HG03378 (cell line): ENCODE measurements at regions not wholly inside any gene's neighbourhood (a gene's known extent, or its start where the extent isn't known, plus 50 kb on each side); places are given as distances from the start of the nearest gene placed in this dataset.

Experiments used
- ATAC-seq: cut with Tn5 transposase; IDR thresholded peaks from one replicate; pipeline ENCODE4 v1.9.1; 2021; ENCODE audit warnings: mild to moderate bottlenecking, moderate library complexity; ENCODE audit not compliant: unreplicated experiment

DNA sequence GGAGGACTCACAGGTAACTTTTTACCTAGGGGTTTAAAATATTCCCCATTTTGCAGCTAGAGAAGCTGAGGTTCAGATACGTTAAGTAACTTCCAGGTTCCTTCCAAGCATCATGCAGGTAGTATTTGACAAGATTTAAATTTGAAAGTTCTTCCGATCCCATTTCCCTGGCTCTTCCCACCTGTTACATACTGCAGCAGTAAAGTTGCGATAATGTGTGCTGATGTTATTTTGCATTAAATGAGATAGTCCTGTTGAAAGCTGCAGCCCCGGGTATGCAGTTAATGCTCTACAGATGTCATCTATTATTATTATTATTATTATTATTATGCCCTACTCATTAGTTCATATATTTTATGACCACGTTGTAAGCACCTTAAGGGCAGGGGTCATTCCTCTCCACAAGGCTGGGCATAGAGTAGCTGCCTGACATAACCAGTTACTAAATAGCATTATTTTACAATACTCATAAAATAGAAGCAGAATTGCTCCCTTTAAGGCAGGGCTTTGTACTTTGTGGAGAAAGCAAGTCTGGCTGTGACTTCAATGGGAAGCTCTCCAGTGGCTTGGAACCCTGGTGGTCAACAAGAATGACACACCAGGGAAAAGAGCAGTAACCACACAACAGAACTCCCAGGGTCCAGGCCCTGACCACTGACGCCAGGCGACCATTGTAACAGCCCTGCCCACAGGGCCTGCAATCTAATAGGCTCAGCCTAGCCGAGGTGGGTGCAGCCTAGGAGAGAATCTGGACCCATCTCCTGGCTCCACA, 90.8 kb upstream of the CALM2 start:
- no peak for ATAC-seq

GRCh38 chr2:47265751-47266231, 89.5 kb upstream of the CALM2 start:
- ATAC-seq: no peak

DNA sequence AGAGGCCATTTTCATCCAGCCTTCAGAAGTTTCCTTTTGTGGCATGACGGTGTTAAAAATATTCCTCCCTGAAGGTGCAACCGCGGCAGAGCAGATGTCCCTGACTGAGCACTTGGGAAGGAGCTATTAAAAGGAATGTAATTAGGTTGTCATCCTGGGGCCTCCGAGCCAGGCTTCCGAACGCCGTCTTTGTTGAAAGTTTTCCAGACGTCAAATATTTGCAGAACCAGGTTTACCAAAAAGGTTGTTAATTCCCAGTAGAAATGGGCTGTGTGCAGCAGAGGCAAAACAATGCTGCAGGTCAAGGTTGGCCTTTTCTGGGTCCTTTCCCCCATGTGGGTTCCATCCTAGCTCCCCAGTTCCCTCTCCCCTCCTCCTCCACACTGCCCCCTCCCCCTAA, 88.8 kb upstream of the CALM2 start:
- no peak for ATAC-seq

GRCh38 chr2:47264686-47265085, 88.4 kb upstream of the CALM2 start:
- ATAC-seq: no peak

DNA sequence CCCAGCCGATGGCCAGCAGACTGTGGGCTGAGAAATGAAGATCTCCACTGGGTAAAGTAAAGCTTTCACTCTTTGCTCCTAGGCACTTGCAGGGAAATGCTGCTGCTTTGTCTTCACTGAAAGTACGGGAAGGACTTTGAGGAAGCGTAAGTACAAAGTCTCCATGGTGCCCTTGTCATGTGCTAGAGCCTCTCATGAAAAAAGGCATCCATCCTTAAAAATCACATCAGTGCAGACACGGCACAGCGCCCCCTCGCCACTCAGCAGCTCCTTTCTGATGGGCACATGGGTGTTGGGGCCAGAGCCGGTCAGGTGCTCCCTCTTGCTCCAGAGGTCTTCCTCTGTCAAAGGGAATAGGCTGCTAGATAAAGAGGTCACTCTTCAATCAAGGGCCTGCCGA, 87.8 kb upstream of the CALM2 start:
- no peak for ATAC-seq

DNA sequence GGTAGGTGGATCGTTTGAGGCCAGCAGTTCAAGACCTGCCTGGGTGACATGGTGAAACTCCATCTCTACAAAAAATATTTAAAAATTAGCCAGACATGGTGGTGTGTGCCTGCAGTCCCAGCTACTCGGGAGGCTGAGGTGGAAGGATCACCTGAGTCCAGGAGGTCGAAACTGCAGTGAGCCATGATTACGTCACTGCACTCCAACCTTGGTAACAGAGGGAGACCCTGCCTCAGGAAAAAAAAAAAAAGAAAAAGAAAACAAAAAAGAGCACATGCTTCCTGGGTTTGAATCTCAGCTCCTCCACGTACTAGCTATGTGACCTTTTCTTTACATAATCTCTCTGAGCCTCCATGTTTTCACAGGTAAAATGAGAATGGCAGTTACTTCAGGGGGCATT, 86.3 kb upstream of the CALM2 start:
- ATAC-seq: no peak

GRCh38 chr2:47260971-47261370, 84.7 kb upstream of the CALM2 start:
- ATAC-seq: no peak

DNA sequence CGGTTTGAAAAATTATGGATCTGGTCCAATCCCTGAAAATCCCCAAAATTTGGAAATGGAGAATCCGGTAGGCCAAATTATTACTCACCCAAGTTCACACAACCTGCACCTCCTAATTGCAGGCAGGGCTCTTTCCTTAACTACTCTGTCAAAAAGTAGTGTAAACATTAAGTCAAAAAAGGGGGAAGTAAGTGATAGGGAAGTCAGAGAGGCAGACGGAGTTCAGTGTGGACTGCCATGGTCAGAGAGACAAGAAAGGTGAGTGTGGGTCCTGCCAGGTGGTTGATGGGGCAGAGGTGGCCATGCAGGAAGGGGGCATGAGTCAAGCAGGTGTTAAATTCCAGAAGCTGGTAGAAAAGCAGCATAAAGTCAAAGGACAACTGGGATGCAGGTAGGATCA, 83.5 kb upstream of the CALM2 start:
- no peak for ATAC-seq

- ATAC-seq: no peak
These were observed 81.6 kb upstream of the CALM2 start for GRCh38 chr2:47257946-47258348.

DNA sequence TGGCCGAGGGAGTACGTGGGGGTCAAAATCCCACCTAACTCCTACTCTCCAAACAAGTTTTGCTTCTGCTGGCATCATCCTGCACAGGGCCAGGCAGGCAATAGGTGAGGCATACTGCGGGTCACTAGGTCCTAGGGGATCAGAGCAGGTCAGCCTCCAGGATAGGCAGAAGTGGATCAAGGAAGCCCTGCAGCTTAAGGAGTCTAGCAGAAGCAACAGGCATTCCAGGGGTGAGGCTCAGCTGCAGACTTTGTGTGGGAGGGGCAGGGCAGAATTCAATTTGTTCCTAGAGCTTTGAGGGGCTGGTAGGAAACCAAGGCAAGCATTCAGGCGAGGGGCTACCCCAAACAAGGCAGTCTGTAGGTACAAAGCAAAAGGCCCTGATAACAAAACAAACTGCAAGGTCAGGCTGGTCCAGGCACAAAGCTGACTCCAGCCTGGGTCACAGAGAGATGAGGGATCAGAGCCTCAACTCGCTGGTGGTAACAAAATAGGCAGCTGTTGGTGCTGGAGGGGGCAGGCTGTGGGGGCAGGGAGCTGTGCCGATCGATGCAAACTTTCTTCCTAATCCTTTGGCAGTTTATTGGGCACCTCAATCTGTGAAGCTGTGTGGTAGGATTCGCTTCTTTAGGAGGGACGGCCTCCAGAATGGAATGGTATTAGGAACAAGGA, 80.2 kb upstream of the CALM2 start:
- ATAC-seq: no peak

DNA sequence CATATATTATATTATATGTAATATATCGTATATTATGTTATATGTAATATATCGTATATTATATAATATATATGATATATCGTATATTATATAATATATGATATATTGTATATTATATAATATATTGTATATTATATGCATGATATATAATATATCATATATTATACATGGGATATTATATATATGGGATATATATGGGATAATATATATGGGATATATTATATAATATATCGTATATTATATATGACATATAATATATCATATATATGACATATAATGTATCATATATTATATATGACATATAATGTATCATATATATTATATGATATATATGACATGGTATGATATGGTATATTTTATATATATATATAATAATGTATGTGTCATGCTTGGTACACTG, 79.5 kb upstream of the CALM2 start:
- ATAC-seq: no peak

DNA sequence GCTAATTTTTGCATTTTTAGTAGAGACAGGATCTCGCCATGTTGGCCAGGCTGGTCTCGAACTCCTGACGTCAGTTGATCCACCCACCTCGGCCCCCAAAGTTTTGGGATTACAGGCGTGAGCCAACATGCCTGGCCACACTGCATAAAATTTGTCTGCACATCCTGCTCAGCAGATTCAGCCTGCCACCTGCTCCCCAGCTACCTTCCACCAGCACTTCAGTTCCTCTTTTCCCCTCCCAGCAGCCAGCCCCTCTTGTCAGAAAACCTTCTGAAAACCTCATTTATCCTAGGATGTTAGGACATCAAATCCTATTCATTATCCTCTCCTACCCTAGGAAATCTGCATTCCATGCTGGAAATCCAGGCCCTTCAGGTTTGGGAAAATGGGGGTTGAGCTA, 78.2 kb upstream of the CALM2 start:
- ATAC-seq: no peak

DNA sequence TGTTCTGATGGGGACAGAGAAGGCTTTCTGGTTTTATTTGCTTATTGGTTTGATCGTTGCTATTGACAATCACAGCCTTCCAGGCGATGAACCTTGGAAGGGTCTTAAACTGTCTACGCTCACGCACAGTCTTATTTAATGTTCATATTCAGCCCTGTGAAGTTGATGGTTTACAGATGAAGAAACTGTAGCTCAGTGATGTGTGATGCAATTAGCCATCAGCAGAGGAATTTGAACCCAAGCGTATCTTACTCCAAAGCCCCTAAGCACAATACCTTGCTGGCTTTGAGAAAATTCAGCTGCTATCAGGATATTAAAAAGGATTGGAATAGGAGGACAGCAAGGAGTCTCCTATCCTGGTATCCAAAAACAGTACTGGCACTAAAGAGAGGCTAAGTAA, 77.1 kb upstream of the CALM2 start:
- no peak for ATAC-seq

DNA sequence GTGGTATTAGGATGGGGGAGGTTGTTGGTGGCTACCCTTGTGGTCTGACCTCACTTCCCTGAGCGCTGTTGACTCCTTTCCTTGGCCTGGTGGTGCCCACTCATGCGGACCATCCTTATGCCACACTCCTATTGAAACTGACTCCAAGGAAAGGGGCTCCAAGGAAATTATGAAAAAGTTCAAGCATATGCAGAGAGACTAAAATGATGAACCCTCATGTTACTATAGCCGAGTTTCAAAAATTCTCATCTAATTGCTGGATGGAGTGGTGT, 75.0 kb upstream of the CALM2 start:
- no peak for ATAC-seq

DNA sequence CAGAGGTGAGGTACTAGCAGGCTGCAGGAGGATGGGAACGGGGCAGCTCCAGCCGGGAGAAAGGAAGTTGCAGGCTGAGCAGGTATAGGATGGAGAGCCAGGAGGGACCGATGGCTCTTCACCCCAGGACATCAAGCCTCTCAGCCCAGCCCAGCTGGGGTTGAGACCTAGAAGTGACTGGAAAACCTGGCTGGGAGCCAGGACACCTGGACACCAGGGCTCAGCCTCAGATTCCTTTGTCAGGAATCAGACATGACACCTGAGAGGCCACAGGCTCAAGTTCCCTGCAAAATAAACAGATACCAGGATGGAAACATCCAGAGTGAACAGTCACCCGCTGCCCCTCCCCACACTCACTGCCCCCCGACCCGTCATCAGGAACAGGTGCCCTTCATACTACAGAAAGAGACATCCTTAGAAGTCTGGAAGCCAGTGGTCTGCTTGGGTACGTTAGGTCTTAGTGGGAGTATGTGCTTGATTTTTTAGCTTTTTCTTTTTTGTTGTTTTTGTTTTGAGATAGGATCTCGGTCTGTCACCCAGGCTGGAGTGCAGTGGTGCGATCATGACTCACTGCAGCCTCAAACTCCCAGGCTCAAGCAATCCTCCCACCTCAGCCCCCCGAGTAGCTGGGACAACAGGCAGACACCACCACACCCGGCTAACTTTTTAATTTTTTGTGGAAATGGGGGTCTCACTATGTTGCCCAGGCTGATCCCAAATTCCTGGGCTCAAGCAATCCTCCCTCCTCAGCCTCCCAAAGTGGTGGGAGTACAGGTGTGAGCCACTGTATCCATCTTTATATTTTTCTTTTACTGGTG, 74.5 kb upstream of the CALM2 start:
- ATAC-seq: no peak

DNA sequence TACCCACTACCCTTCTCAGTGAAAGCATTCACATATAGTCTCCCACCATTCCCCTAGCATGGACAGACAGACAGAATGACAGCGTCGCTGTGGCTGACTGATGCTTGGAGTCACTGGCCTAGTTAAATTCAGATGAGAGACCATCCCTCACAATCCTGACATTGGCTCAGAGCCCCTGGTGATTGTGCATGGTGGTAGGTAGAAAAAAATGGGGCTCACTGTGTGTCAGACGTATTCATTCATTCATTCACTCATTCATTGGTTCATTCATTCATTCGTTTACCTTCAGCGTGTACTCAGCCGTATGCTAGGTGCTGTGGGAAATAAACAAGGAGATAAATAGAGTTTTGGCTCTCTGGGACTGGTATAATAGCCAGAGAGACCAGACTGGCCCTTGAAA, 73.6 kb upstream of the CALM2 start:
- no peak for ATAC-seq

DNA sequence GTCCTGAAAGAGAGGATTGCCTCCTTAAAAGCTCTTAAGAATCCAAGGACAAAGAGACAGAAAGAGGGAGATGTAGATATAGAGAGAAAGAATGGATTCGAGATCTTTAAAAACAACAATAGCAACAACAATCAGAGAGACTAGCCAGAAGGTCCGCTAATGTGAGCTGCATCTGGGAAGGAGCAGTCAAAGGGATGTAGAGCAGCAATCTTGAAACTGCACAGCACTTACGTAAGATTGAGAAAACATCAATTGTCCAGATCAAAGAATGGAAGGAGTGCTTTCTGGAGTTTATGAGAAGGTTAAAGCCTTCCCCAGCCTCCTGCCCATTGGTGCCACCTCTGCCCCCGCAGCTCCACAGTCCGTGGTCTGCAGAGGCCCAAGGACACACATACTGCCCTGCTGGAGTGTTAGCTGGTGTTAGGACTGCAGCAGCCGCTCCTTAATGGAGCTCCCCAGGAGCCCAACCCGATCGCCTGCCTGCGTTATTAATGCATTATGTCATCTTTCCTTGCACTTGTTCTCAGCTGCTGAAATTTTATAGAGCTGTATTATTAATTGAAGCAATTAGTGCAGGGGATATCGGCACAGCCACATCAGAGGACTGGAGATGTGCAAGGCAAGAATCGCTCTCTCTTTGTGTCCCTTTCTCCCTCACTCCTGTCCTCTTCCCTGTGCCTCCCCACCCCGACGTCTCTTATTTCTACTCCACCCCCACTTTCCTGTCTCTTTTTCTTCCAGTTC, 73.0 kb upstream of the CALM2 start:
- no peak for ATAC-seq

- no peak for ATAC-seq
These were observed 67.4 kb upstream of the CALM2 start for GRCh38 chr2:47243596-47244323.

GRCh38 chr2:47241715-47242114, 65.4 kb upstream of the CALM2 start:
- no peak for ATAC-seq

DNA sequence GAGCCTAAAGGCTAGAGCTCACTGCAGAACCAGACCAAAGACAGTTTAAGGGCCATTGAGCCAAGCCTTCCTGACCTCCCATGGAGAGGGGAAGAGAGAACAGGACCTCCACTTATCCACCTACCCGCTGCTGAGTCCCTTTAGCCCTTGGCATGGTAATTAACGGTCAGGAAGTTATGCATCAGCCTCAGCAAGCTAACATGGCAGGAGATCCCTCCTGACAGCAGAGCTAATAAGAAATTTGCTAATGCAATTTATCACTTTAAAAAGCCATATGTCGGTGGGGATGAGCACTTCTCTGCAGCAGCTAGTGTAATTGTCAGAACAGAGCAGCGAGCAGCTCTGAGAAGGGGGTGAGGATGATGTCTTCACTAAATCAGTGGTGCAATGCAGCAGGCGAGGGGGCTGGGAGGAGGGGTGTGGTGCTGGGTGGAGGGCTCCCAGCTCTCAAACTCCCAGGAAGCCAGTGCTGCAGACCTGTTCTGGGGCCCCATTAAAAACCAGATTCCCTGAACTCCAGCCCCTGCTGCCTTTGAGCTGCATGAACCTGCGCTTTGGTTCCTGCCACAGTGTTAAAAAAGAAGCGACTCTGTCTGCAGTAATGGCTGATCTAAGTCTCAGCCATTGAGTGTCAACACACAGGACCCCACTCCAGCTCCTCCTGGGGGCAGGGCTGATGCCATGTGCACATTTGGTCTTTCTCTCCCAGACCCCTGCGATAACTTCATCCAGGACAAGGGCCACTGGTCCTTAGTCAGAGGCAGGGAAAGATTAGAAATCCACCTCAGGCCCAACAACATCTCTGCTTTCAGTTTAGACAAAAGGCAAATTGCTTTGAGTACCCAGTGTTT, 63.0 kb upstream of the CALM2 start:
- ATAC-seq: no peak
